ENCODE measurements at regions not wholly inside any gene's neighbourhood (a gene's known extent, or its start where the extent isn't known, plus 50 kb on each side); places are given as distances from the start of the nearest gene placed in this dataset.

DNA sequence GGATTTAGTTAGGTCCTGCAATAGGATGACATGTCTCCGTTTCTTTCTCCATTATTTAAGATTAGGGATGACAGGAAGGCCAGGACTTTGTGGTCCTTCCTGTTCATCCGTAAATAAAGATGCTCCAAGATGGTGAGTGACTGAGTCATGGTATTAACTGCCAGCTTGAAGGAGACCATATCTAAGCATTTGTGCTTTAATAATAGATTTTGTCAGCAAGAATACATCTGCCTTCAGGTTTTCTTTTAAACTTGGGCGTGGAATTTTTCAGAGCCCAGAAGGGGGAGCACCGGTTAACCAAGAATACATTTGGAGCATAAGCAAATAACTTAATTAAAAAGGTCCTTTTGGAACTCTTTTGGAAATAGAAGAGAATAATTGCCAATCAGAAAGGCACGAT lies 68.2 kb downstream of the ARHGAP35 start:
- TF ChIP-seq ISL1 (CRISPR knock-in tag; IDR thresholded peaks at IDR 0.05), result no peak
- no peak for TF ChIP-seq ZNF70 (CRISPR knock-in tag; IDR thresholded peaks at IDR 0.05)
- no peak for TF ChIP-seq TCF4 (CRISPR knock-in tag; IDR thresholded peaks at IDR 0.05; ENCODE audit: borderline replicate concordance)
- no peak for TF ChIP-seq SNAI2 (CRISPR knock-in tag; IDR thresholded peaks at IDR 0.05)
- ATAC-seq, result peak; percentile 79

DNA sequence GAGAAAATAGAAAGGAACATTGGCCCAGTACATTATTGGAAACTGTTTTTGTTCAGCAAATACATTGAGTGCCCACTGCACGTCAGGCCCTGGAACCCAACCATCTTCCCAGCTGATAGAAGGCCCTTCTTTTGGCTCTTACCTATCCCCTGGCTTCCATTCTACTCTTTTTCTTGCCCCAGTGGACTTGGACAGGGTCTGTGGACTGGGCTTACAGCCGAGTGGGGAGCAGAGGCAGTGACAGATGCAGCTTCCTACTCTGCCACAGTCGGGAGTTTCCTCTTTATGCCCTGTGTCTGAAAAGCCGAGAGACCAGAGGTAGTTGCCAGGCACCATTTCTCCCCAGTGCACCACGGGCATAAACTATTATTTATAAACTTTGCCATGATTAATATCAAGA lies 70.4 kb downstream of the ARHGAP35 start:
- no peak for ATAC-seq
- no peak for TF ChIP-seq ZC3H10 (CRISPR knock-in tag; IDR thresholded peaks at IDR 0.05)
- no peak for TF ChIP-seq TOX (CRISPR knock-in tag; IDR thresholded peaks at IDR 0.05; ENCODE audit: borderline replicate concordance)
- no peak for TF ChIP-seq ZFP3 (CRISPR knock-in tag; IDR thresholded peaks at IDR 0.05)
- TF ChIP-seq ISL1 (CRISPR knock-in tag; IDR thresholded peaks at IDR 0.05), result no peak
- no peak for TF ChIP-seq BACH2 (CRISPR knock-in tag; IDR thresholded peaks at IDR 0.05; ENCODE audit: borderline replicate concordance)
- TF ChIP-seq, protein P1, sequence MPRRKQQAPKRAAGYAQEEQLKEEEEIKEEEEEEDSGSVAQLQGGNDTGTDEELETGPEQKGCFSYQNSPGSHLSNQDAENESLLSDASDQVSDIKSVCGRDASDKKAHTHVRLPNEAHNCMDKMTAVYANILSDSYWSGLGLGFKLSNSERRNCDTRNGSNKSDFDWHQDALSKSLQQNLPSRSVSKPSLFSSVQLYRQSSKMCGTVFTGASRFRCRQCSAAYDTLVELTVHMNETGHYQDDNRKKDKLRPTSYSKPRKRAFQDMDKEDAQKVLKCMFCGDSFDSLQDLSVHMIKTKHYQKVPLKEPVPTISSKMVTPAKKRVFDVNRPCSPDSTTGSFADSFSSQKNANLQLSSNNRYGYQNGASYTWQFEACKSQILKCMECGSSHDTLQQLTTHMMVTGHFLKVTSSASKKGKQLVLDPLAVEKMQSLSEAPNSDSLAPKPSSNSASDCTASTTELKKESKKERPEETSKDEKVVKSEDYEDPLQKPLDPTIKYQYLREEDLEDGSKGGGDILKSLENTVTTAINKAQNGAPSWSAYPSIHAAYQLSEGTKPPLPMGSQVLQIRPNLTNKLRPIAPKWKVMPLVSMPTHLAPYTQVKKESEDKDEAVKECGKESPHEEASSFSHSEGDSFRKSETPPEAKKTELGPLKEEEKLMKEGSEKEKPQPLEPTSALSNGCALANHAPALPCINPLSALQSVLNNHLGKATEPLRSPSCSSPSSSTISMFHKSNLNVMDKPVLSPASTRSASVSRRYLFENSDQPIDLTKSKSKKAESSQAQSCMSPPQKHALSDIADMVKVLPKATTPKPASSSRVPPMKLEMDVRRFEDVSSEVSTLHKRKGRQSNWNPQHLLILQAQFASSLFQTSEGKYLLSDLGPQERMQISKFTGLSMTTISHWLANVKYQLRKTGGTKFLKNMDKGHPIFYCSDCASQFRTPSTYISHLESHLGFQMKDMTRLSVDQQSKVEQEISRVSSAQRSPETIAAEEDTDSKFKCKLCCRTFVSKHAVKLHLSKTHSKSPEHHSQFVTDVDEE (CRISPR knock-in tag; IDR thresholded peaks at IDR 0.05), result no peak
- no peak for TF ChIP-seq RARB (CRISPR knock-in tag; IDR thresholded peaks at IDR 0.05)
- TF ChIP-seq ESRRG (CRISPR knock-in tag; IDR thresholded peaks at IDR 0.05), result no peak
- no peak for TF ChIP-seq PPARA (CRISPR knock-in tag; IDR thresholded peaks at IDR 0.05; ENCODE audit: borderline replicate concordance)
- TF ChIP-seq ZNF565 (CRISPR knock-in tag; conservative IDR thresholded peaks at IDR 0.05; ENCODE audit: low read depth), result no peak
- TF ChIP-seq ZNF8 (CRISPR knock-in tag; IDR thresholded peaks at IDR 0.05), result no peak
- no peak for TF ChIP-seq ZFP30 (CRISPR knock-in tag; IDR thresholded peaks at IDR 0.05)
- TF ChIP-seq ARNTL (CRISPR knock-in tag; IDR thresholded peaks at IDR 0.05; ENCODE audit: borderline replicate concordance, low read depth), result no peak
- no peak for TF ChIP-seq CSDC2 (CRISPR knock-in tag; IDR thresholded peaks at IDR 0.05)
- TF ChIP-seq ZNF70 (CRISPR knock-in tag; IDR thresholded peaks at IDR 0.05), result no peak
- no peak for TF ChIP-seq CSRNP3 (CRISPR knock-in tag; IDR thresholded peaks at IDR 0.05)
- TF ChIP-seq, protein P2, sequence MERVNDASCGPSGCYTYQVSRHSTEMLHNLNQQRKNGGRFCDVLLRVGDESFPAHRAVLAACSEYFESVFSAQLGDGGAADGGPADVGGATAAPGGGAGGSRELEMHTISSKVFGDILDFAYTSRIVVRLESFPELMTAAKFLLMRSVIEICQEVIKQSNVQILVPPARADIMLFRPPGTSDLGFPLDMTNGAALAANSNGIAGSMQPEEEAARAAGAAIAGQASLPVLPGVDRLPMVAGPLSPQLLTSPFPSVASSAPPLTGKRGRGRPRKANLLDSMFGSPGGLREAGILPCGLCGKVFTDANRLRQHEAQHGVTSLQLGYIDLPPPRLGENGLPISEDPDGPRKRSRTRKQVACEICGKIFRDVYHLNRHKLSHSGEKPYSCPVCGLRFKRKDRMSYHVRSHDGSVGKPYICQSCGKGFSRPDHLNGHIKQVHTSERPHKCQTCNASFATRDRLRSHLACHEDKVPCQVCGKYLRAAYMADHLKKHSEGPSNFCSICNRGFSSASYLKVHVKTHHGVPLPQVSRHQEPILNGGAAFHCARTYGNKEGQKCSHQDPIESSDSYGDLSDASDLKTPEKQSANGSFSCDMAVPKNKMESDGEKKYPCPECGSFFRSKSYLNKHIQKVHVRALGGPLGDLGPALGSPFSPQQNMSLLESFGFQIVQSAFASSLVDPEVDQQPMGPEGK (CRISPR knock-in tag; IDR thresholded peaks at IDR 0.05; ENCODE audit: borderline replicate concordance), result no peak

DNA sequence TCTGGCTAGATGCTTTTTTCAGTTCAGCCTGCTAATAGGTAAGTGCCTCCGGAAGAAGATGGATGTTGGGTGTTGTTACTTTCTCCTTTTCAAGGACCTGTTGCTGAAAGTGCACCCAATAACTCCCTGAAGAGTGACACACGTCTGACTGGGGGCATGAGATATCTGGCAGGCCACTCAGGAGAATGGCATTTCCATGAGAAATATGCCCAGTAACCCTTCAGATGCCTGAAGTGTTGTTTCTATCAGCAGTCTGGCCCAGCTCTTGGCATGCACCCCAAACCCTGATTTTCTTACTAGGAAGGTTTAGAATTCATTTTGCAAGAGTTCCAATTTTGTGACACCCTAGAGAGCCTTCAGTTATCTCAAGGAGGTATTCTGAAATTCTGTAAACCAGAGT lies 71.5 kb downstream of the ARHGAP35 start:
- peak; percentile 16; the same call in 1 of the 3 replicates for ATAC-seq
- TF ChIP-seq, protein P1 (CRISPR knock-in tag; IDR thresholded peaks at IDR 0.05), result no peak
- TF ChIP-seq ISL1 (CRISPR knock-in tag; IDR thresholded peaks at IDR 0.05), result peak; percentile 15; the same call in 1 of the 2 replicates
- no peak for TF ChIP-seq ZNF565 (CRISPR knock-in tag; conservative IDR thresholded peaks at IDR 0.05; ENCODE audit: low read depth)

DNA sequence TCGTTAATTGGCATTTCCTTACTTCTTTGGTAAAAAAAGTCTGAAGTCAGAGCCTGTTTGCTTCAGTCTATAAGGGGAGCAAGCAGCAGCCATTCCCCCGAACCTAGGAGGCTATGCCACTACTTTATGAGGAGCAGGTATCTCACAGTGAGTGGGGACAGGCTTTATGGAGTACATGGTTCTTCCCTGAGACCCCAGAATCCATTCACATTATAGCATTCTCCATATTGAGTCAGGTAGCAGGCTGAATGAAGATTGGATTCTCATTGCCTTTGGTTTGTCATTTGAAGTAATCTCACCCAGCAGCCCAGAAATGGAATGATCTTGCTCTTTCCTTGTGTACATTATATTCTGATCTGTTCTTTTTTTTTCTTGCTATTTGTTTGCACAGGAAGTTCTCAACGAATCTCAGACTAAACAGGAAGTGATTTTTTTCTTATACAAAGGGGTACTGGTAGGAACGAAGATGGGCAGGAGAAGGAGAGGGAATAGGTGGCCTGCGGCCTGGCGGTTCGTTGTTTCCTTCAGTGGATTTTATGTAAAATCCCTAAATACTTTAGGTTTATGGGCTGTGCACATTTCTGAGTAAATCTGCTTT lies 74.4 kb downstream of the ARHGAP35 start:
- ATAC-seq, result no peak
- TF ChIP-seq CSRNP3 (CRISPR knock-in tag; IDR thresholded peaks at IDR 0.05), result no peak
- no peak for TF ChIP-seq CSDC2 (CRISPR knock-in tag; IDR thresholded peaks at IDR 0.05)
- no peak for TF ChIP-seq TCF4 (CRISPR knock-in tag; IDR thresholded peaks at IDR 0.05; ENCODE audit: borderline replicate concordance)
- TF ChIP-seq, protein P2 (CRISPR knock-in tag; IDR thresholded peaks at IDR 0.05; ENCODE audit: borderline replicate concordance), result no peak
- TF ChIP-seq ZFP30 (CRISPR knock-in tag; IDR thresholded peaks at IDR 0.05), result no peak
- TF ChIP-seq TOX (CRISPR knock-in tag; IDR thresholded peaks at IDR 0.05; ENCODE audit: borderline replicate concordance), result no peak
- TF ChIP-seq ZNF8 (CRISPR knock-in tag; IDR thresholded peaks at IDR 0.05), result no peak
- no peak for TF ChIP-seq GLIS3 (CRISPR knock-in tag; IDR thresholded peaks at IDR 0.05)
- TF ChIP-seq POU6F1 (CRISPR knock-in tag; IDR thresholded peaks at IDR 0.05; ENCODE audit: borderline replicate concordance, low read depth), result no peak
- no peak for TF ChIP-seq PPARA (CRISPR knock-in tag; IDR thresholded peaks at IDR 0.05; ENCODE audit: borderline replicate concordance)
